ENCODE measurements at regions not wholly inside any gene's neighbourhood (a gene's known extent, or its start where the extent isn't known, plus 50 kb on each side); places are given as distances from the start of the nearest gene placed in this dataset.
"Not testable (repeated sequence)": the region's sequence is repeated elsewhere in the genome, so short reads cannot be mapped to it uniquely, and the experiment has no call there.

GRCh38 chr11:134840165-134840564 is 428.1 kb upstream of the B3GAT1 start:
- H3K27ac ChIP-seq (ENCODE audit: low read depth, low read length); DNase-seq; H3K9me3 Mint-ChIP-seq; ATAC-seq; H3K36me3 Mint-ChIP-seq; intact Hi-C loops (cut with micrococcal nuclease); H3K4me1 ChIP-seq (ENCODE audit: control insufficient read depth in 2 of 2, insufficient read depth in 2 of 2, low read length in 2 of 2); CTCF ChIA-PET; H3K4me3 Mint-ChIP-seq; H3K36me3 ChIP-seq (ENCODE audit: control insufficient read depth in 2 of 3, insufficient read depth in 3 of 3, low read length in 3 of 3); H3K4me3 ChIP-seq (ENCODE audit: low read length); H3K27me3 ChIP-seq (ENCODE audit: control insufficient read depth in 2 of 2, insufficient read depth in 2 of 2, low read length in 2 of 2); H3K27ac Mint-ChIP-seq; H3K9me3 ChIP-seq (ENCODE audit: control insufficient read depth in 2 of 3, low read length in 3 of 3); POLR2A ChIA-PET; H3K4me1 Mint-ChIP-seq: not testable (repeated sequence)
- H3K27me3 Mint-ChIP-seq: peaks cover 0 to 34% (median 26%) of the 10 kb centered on the region in 5 donors

- intact Hi-C loops (cut with micrococcal nuclease): no loop called here
- Histone ChIP-seq H3K27ac (ENCODE audit: low read depth, low read length) (no peak overlapping the region), H3K4me3 (ENCODE audit: low read length) (no peak overlapping the region), H3K27me3 (ENCODE audit: control insufficient read depth in 2 of 2, insufficient read depth in 2 of 2, low read length in 2 of 2) (no peaks in the 10 kb centered on the region), H3K9me3 (ENCODE audit: control insufficient read depth in 2 of 3, low read length in 3 of 3) (no peaks in the 10 kb centered on the region), H3K4me1 (ENCODE audit: control insufficient read depth in 2 of 2, insufficient read depth in 2 of 2, low read length in 2 of 2) (no peaks in the 10 kb centered on the region), H3K36me3 (ENCODE audit: control insufficient read depth in 2 of 3, insufficient read depth in 3 of 3, low read length in 3 of 3) (no peaks in the 10 kb centered on the region)
- ATAC-seq (no peak), DNase-seq (no peak)
- CTCF ChIA-PET: no interaction called here
- H3K36me3 Mint-ChIP-seq: no peaks in the 10 kb centered on the region
- no peak overlapping the region for H3K4me3 Mint-ChIP-seq
- H3K27ac Mint-ChIP-seq: no peak overlapping the region
- POLR2A ChIA-PET: no interaction called here
- H3K4me1 Mint-ChIP-seq: no peaks in the 10 kb centered on the region
- peaks cover 0 to 27% (median 24%) of the 10 kb centered on the region in 5 donors for H3K27me3 Mint-ChIP-seq
- H3K9me3 Mint-ChIP-seq: peaks cover 0 to 4% (median 0%) of the 10 kb centered on the region in 11 donors
These were observed 426.7 kb upstream of the B3GAT1 start for GRCh38 chr11:134838708-134839107.

- H3K27ac Mint-ChIP-seq: no peak overlapping the region
- H3K4me1 Mint-ChIP-seq: no peaks in the 10 kb centered on the region
- ChIA-PET CTCF (no interaction called here), POLR2A (no interaction called here)
- no peaks in the 10 kb centered on the region for H3K36me3 Mint-ChIP-seq
- H3K36me3 ChIP-seq (ENCODE audit: control insufficient read depth in 2 of 3, insufficient read depth in 3 of 3, low read length in 3 of 3): no peaks in the 10 kb centered on the region
- intact Hi-C loops (cut with micrococcal nuclease): no loop called here
- no peaks in the 10 kb centered on the region for H3K27me3 ChIP-seq (ENCODE audit: control insufficient read depth in 2 of 2, insufficient read depth in 2 of 2, low read length in 2 of 2)
- no peaks in the 10 kb centered on the region for H3K4me1 ChIP-seq (ENCODE audit: control insufficient read depth in 2 of 2, insufficient read depth in 2 of 2, low read length in 2 of 2)
- peaks cover 0 to 4% (median 0%) of the 10 kb centered on the region in 11 donors for H3K9me3 Mint-ChIP-seq
- H3K27me3 Mint-ChIP-seq: peaks cover 0 to 23% (median 16%) of the 10 kb centered on the region in 5 donors
- DNase-seq (no peak), ATAC-seq (peak; percentile 16)
- H3K27ac ChIP-seq (ENCODE audit: low read depth, low read length): no peak overlapping the region
- H3K4me3 Mint-ChIP-seq: no peak overlapping the region
- H3K9me3 ChIP-seq (ENCODE audit: control insufficient read depth in 2 of 3, low read length in 3 of 3): no peaks in the 10 kb centered on the region
- H3K4me3 ChIP-seq (ENCODE audit: low read length): no peak overlapping the region
These were observed 425.8 kb upstream of the B3GAT1 start for GRCh38 chr11:134837887-134838232.

GRCh38 chr11:134837166-134837886 is 425.3 kb upstream of the B3GAT1 start:
- Mint-ChIP-seq H3K27ac (no peak overlapping the region), H3K9me3 (peaks cover 0 to 8% (median 0%) of the 10 kb centered on the region in 11 donors), H3K36me3 (no peaks in the 10 kb centered on the region), H3K4me3 (no peak overlapping the region), H3K27me3 (peaks cover 0 to 24% (median 11%) of the 10 kb centered on the region in 5 donors), H3K4me1 (no peaks in the 10 kb centered on the region)
- Histone ChIP-seq H3K27me3 (ENCODE audit: control insufficient read depth in 2 of 2, insufficient read depth in 2 of 2, low read length in 2 of 2) (no peaks in the 10 kb centered on the region), H3K9me3 (ENCODE audit: control insufficient read depth in 2 of 3, low read length in 3 of 3) (no peaks in the 10 kb centered on the region), H3K4me1 (ENCODE audit: control insufficient read depth in 2 of 2, insufficient read depth in 2 of 2, low read length in 2 of 2) (no peaks in the 10 kb centered on the region), H3K27ac (ENCODE audit: low read depth, low read length) (no peak overlapping the region), H3K4me3 (ENCODE audit: low read length) (no peak overlapping the region), H3K36me3 (ENCODE audit: control insufficient read depth in 2 of 3, insufficient read depth in 3 of 3, low read length in 3 of 3) (no peaks in the 10 kb centered on the region)
- no peak for ATAC-seq
- ChIA-PET CTCF (no interaction called here), POLR2A (no interaction called here)
- intact Hi-C loops (cut with micrococcal nuclease): no loop called here
- no peak for DNase-seq

GRCh38 chr11:134836561-134836960 is 424.5 kb upstream of the B3GAT1 start:
- no peak overlapping the region for H3K4me3 Mint-ChIP-seq
- H3K9me3 Mint-ChIP-seq: peaks cover 0 to 8% (median 1%) of the 10 kb centered on the region in 11 donors
- DNase-seq (no peak), ATAC-seq (no peak)
- no peaks in the 10 kb centered on the region for H3K36me3 ChIP-seq (ENCODE audit: control insufficient read depth in 2 of 3, insufficient read depth in 3 of 3, low read length in 3 of 3)
- no peak overlapping the region for H3K27ac Mint-ChIP-seq
- H3K27ac ChIP-seq (ENCODE audit: low read depth, low read length): no peak overlapping the region
- no peaks in the 10 kb centered on the region for H3K27me3 ChIP-seq (ENCODE audit: control insufficient read depth in 2 of 2, insufficient read depth in 2 of 2, low read length in 2 of 2)
- ChIA-PET POLR2A (no interaction called here), CTCF (no interaction called here)
- no peak overlapping the region for H3K4me3 ChIP-seq (ENCODE audit: low read length)
- no peaks in the 10 kb centered on the region for H3K4me1 ChIP-seq (ENCODE audit: control insufficient read depth in 2 of 2, insufficient read depth in 2 of 2, low read length in 2 of 2)
- no peaks in the 10 kb centered on the region for H3K36me3 Mint-ChIP-seq
- peaks cover 0 to 19% (median 15%) of the 10 kb centered on the region in 5 donors for H3K27me3 Mint-ChIP-seq
- intact Hi-C loops (cut with micrococcal nuclease): no loop called here
- H3K9me3 ChIP-seq (ENCODE audit: control insufficient read depth in 2 of 3, low read length in 3 of 3): no peaks in the 10 kb centered on the region
- no peaks in the 10 kb centered on the region for H3K4me1 Mint-ChIP-seq

- no peak for DNase-seq
- no peaks in the 10 kb centered on the region for H3K4me1 Mint-ChIP-seq
- no peaks in the 10 kb centered on the region for H3K27me3 ChIP-seq (ENCODE audit: control insufficient read depth in 2 of 2, insufficient read depth in 2 of 2, low read length in 2 of 2)
- H3K9me3 Mint-ChIP-seq: peaks cover 0 to 15% (median 3%) of the 10 kb centered on the region in 11 donors
- no peaks in the 10 kb centered on the region for H3K36me3 ChIP-seq (ENCODE audit: control insufficient read depth in 2 of 3, insufficient read depth in 3 of 3, low read length in 3 of 3)
- no peaks in the 10 kb centered on the region for H3K9me3 ChIP-seq (ENCODE audit: control insufficient read depth in 2 of 3, low read length in 3 of 3)
- intact Hi-C loops (cut with micrococcal nuclease): no loop called here
- H3K27ac ChIP-seq (ENCODE audit: low read depth, low read length): no peak overlapping the region
- H3K27me3 Mint-ChIP-seq: peaks cover 3 to 25% (median 15%) of the 10 kb centered on the region in 5 donors
- H3K27ac Mint-ChIP-seq: no peak overlapping the region
- CTCF ChIA-PET: no interaction called here
- H3K36me3 Mint-ChIP-seq: no peaks in the 10 kb centered on the region
- H3K4me3 Mint-ChIP-seq: no peak overlapping the region
- POLR2A ChIA-PET: no interaction called here
- ATAC-seq: no peak
- H3K4me1 ChIP-seq (ENCODE audit: control insufficient read depth in 2 of 2, insufficient read depth in 2 of 2, low read length in 2 of 2): no peaks in the 10 kb centered on the region
- H3K4me3 ChIP-seq (ENCODE audit: low read length): no peak overlapping the region
These were observed 423.5 kb upstream of the B3GAT1 start for GRCh38 chr11:134835561-134835960.

GRCh38 chr11:134830312-134830711 is 418.3 kb upstream of the B3GAT1 start:
- H3K27ac Mint-ChIP-seq: no peak overlapping the region
- Histone ChIP-seq H3K4me3 (ENCODE audit: low read length) (no peak overlapping the region), H3K27ac (ENCODE audit: low read depth, low read length) (no peak overlapping the region), H3K36me3 (ENCODE audit: control insufficient read depth in 2 of 3, insufficient read depth in 3 of 3, low read length in 3 of 3) (no peaks in the 10 kb centered on the region), H3K4me1 (ENCODE audit: control insufficient read depth in 2 of 2, insufficient read depth in 2 of 2, low read length in 2 of 2) (no peaks in the 10 kb centered on the region), H3K27me3 (ENCODE audit: control insufficient read depth in 2 of 2, insufficient read depth in 2 of 2, low read length in 2 of 2) (no peaks in the 10 kb centered on the region), H3K9me3 (ENCODE audit: control insufficient read depth in 2 of 3, low read length in 3 of 3) (no peaks in the 10 kb centered on the region)
- H3K4me3 Mint-ChIP-seq: no peak overlapping the region
- H3K4me1 Mint-ChIP-seq: no peaks in the 10 kb centered on the region
- CTCF ChIA-PET: no interaction called here
- intact Hi-C loops (cut with micrococcal nuclease): no loop called here
- no peak for DNase-seq
- peaks cover 0 to 25% (median 4%) of the 10 kb centered on the region in 11 donors for H3K9me3 Mint-ChIP-seq
- no peaks in the 10 kb centered on the region for H3K36me3 Mint-ChIP-seq
- POLR2A ChIA-PET: no interaction called here
- H3K27me3 Mint-ChIP-seq: peaks cover 7 to 38% (median 24%) of the 10 kb centered on the region in 5 donors
- no peak for ATAC-seq

Data from naive thymus-derived CD4-positive, alpha-beta T cell (primary cell).